Progenitor cell of endocrine pancreas (in vitro differentiated cells): ENCODE measurements at regions not wholly inside any gene's neighbourhood (a gene's known extent, or its start where the extent isn't known, plus 50 kb on each side); places are given as distances from the start of the nearest gene placed in this dataset.
"Not testable (repeated sequence)": the region's sequence is repeated elsewhere in the genome, so short reads cannot be mapped to it uniquely, and the experiment has no call there.

Source experiments
- DNase-seq: peaks from one replicate; pipeline ENCODE4 v3.0.0; 2021; ENCODE audit warnings: low spot score; ENCODE audit not compliant: unreplicated experiment
- H3K27ac Mint-ChIP-seq: 2 replicates; pipeline ENCODE4 v1.8.0; 2021; ENCODE audit warnings: mild to moderate bottlenecking, moderate library complexity, mixed read lengths
- H3K27me3 Mint-ChIP-seq: 2 replicates; pipeline ENCODE4 v1.8.0; 2021; ENCODE audit warnings: mixed read lengths
- H3K36me3 Mint-ChIP-seq: 2 replicates; pipeline ENCODE4 v1.8.0; 2022; ENCODE audit warnings: mixed read lengths; ENCODE audit not compliant: insufficient read depth
- H3K4me1 Mint-ChIP-seq: 2 replicates; pipeline ENCODE4 v1.8.0; 2021; ENCODE audit warnings: low read depth, mixed read lengths
- H3K4me3 Mint-ChIP-seq: 2 replicates; pipeline ENCODE4 v1.8.0; 2021; ENCODE audit warnings: low read depth, mild to moderate bottlenecking, moderate library complexity, mixed read lengths
- H3K9me3 Mint-ChIP-seq: 2 replicates; pipeline ENCODE4 v1.8.0; 2021; ENCODE audit warnings: low read depth, mixed read lengths
- TF ChIP-seq, protein P1 (sequence below): fragments of 200-600 bp; sonication (generic); IDR thresholded peaks from one replicate; pipeline ENCODE4 v1.5.0; 2021; ENCODE audit warnings: antibody characterized with exemption, mild to moderate bottlenecking; ENCODE audit not compliant: unreplicated experiment

GRCh38 chr3:98711426-98711825, 51.7 kb upstream of the ST3GAL6 start:
- no peak overlapping the region for H3K4me3 Mint-ChIP-seq
- TF ChIP-seq, protein P1, sequence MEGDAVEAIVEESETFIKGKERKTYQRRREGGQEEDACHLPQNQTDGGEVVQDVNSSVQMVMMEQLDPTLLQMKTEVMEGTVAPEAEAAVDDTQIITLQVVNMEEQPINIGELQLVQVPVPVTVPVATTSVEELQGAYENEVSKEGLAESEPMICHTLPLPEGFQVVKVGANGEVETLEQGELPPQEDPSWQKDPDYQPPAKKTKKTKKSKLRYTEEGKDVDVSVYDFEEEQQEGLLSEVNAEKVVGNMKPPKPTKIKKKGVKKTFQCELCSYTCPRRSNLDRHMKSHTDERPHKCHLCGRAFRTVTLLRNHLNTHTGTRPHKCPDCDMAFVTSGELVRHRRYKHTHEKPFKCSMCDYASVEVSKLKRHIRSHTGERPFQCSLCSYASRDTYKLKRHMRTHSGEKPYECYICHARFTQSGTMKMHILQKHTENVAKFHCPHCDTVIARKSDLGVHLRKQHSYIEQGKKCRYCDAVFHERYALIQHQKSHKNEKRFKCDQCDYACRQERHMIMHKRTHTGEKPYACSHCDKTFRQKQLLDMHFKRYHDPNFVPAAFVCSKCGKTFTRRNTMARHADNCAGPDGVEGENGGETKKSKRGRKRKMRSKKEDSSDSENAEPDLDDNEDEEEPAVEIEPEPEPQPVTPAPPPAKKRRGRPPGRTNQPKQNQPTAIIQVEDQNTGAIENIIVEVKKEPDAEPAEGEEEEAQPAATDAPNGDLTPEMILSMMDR: no peak
- no peaks in the 10 kb centered on the region for H3K27me3 Mint-ChIP-seq
- DNase-seq: no peak
- peaks cover 9% of the 10 kb centered on the region for H3K9me3 Mint-ChIP-seq
- H3K36me3 Mint-ChIP-seq: no peaks in the 10 kb centered on the region
- no peak overlapping the region for H3K27ac Mint-ChIP-seq
- peaks cover 24% of the 10 kb centered on the region for H3K4me1 Mint-ChIP-seq

DNA sequence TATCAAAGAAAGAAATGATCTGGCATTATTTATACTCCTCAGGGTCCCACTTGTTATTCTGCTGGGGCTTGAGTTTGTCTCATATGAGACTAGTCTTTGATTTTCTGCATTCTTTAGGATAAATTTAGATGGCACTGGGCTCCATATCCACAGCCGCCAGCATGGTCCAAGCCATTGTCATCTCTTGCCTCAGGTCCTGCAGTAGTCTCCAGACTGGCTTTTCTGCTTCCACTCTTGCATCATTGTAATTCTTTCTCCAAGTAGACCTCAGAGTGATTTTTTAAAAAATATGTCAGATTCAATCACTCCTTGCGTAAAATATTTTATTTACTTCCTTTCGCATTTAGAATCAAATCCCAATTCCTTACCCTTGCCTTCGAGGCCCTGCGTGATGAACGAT, 50.4 kb upstream of the ST3GAL6 start:
- Mint-ChIP-seq H3K4me3 (no peak overlapping the region), H3K9me3 (peaks cover 9% of the 10 kb centered on the region), H3K27me3 (no peaks in the 10 kb centered on the region), H3K36me3 (no peaks in the 10 kb centered on the region), H3K27ac (no peak overlapping the region), H3K4me1 (peaks cover 24% of the 10 kb centered on the region)
- TF ChIP-seq, protein P1: no peak
- no peak for DNase-seq

- DNase-seq, H3K4me3 Mint-ChIP-seq, H3K27ac Mint-ChIP-seq, H3K36me3 Mint-ChIP-seq, H3K27me3 Mint-ChIP-seq, H3K9me3 Mint-ChIP-seq: not testable (repeated sequence)
- peaks cover 21% of the 10 kb centered on the region for H3K4me1 Mint-ChIP-seq
Measured at GRCh38 chr3:98713332-98713731, 49.8 kb upstream of the ST3GAL6 start.
